Breast epithelium (tissue), 4 donors: ENCODE measurements at regions not wholly inside any gene's neighbourhood (a gene's known extent, or its start where the extent isn't known, plus 50 kb on each side); places are given as distances from the start of the nearest gene placed in this dataset.

Experiments
- DNase-seq, 2 donors: peaks; one replicate each; pipeline ENCODE4 v3.0.0-alpha.2; 2019; ENCODE audit warnings: low spot score in 2 of 2
- H3K27ac ChIP-seq, 2 donors: fragments of 200-600 bp; sonication (generic) in 1 of 2; one replicate each; pipeline ENCODE4 v1.5.1; 2016 to 2019; ENCODE audit warnings: mild to moderate bottlenecking in 1 of 2
- H3K27me3 ChIP-seq, 2 donors: fragments of 200-600 bp; sonication (generic) in 1 of 2; one replicate each; pipeline versions ENCODE4 v1.5.1 to v1.6.0; 2017 to 2019; ENCODE audit warnings: control low read depth in 1 of 2, mild to moderate bottlenecking in 1 of 2
- H3K36me3 ChIP-seq: fragments of 200-600 bp; one replicate; pipeline ENCODE4 v1.5.1; 2019
- H3K4me1 ChIP-seq, 2 donors: fragments of 200-600 bp; sonication (generic); one replicate each; pipeline ENCODE4 v1.5.1; 2016 to 2019; ENCODE audit warnings: control low read depth in 1 of 2
- H3K4me3 ChIP-seq, 3 donors: fragments of 200-600 bp; sonication (generic); 1 replicate in 2 of 3; 2 replicates in 1 of 3; pipeline ENCODE4 v1.5.1; 2016 to 2019; ENCODE audit warnings: mild to moderate bottlenecking in 3 of 3, moderate library complexity in 2 of 3
- H3K9me3 ChIP-seq, 2 donors: fragments of 200-600 bp; sonication (generic) in 1 of 2; one replicate each; pipeline ENCODE4 v1.5.1; 2016 to 2019; ENCODE audit warnings: control low read depth in 1 of 2
- CTCF ChIP-seq, 3 donors: fragments of 450-650 bp; IDR thresholded peaks; one replicate each; pipeline ENCODE4 v1.5.1; 2016 to 2017; ENCODE audit warnings: antibody characterized with exemption in 3 of 3, mild to moderate bottlenecking in 3 of 3, moderate library complexity in 3 of 3
- POLR2A ChIP-seq: fragments of 450-650 bp; IDR thresholded peaks from one replicate; pipeline ENCODE4 v1.6.1; 2016; ENCODE audit warnings: antibody characterized with exemption, mild to moderate bottlenecking, moderate library complexity
- POLR2AphosphoS5 ChIP-seq, 3 donors: sonication (generic); formaldehyde crosslinking; IDR thresholded peaks; one replicate each; pipeline ENCODE4 v1.6.1; 2017; ENCODE audit warnings: antibody characterized with exemption in 3 of 3
- intact Hi-C: fragments of 100-400 bp; cut with DNase I; formaldehyde crosslinking; loops from one replicate; pipeline ENCODE4 v1.15.1; 2023; ENCODE audit warnings: low total_unique reads

DNA sequence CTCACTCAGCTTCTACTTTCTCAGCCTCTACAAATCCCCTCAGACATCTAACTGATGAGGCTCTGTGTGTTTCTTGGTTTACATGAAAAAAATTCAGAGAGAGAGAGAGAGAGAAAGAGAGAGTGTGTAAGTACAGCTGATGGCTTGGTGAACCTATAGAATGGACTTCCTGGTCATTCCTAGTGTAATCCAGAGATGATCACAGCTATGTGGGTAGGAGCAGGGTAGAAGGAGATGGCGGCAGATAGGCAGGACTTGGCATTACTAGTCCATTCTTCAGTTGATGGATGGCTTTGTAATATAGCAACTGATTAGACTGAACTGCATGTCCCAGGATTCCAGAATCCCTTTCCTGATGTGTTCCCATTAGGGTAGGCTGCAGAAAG is 429.3 kb upstream of the CLINT1 start:
- Histone ChIP-seq H3K36me3 (no peaks in the 10 kb centered on the region), H3K4me3 (no peak overlapping the region)

DNA sequence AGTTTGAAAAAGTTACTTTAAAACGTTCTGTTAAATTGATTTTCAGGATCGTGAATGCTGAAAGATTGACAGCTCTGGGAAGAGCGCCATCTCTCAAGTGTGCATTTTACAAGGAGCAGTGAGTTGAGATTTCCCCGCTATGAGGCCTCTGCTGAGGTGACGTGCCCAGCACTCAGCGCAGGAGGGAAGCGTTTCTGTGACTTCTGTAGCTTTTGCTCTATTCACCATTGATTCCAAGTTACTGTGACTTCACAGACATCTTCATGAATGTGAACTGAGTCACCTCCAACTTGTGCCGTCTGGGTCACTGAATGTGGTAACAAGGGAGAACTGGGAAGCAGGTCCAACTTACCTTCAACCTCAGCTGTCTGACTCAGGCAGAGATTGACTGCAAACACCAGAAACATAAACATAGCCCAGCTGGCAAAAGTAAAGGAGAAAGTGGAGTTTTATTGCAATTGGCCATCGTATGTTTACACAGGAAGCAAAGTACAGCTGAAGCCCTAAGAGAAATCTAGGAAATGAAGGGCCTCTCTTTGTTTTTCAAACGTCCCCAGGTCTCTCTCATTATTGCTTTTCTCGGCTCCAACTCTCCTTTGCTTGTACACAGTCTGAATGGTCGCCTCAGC is 428.8 kb upstream of the CLINT1 start:
- intact Hi-C loops = no loop called here
- TF ChIP-seq POLR2A = no peak
- no peak for TF ChIP-seq POLR2AphosphoS5 (IDR thresholded peaks at IDR 0.05)
- no peak for TF ChIP-seq CTCF (IDR thresholded peaks at IDR 0.05)
- no peak for DNase-seq
- Histone ChIP-seq H3K36me3 (no peaks in the 10 kb centered on the region), H3K27ac (no peak overlapping the region), H3K4me3 (no peak overlapping the region), H3K9me3 (no peaks in the 10 kb centered on the region), H3K27me3 (no peaks in the 10 kb centered on the region), H3K4me1 (no peaks in the 10 kb centered on the region)

More for the DNA sequence above, 429.3 kb upstream of the CLINT1 start:
- DNase-seq = no peak
- Histone ChIP-seq H3K27me3 (no peaks in the 10 kb centered on the region), H3K4me1 (no peaks in the 10 kb centered on the region), H3K27ac (no peak overlapping the region), H3K9me3 (peaks cover 0 to 3% of the 10 kb centered on the region in 2 donors)
- TF ChIP-seq CTCF (IDR thresholded peaks at IDR 0.05) = no peak
- TF ChIP-seq POLR2AphosphoS5 (IDR thresholded peaks at IDR 0.05) = no peak
- no peak for TF ChIP-seq POLR2A
- intact Hi-C loops = no loop called here

DNA sequence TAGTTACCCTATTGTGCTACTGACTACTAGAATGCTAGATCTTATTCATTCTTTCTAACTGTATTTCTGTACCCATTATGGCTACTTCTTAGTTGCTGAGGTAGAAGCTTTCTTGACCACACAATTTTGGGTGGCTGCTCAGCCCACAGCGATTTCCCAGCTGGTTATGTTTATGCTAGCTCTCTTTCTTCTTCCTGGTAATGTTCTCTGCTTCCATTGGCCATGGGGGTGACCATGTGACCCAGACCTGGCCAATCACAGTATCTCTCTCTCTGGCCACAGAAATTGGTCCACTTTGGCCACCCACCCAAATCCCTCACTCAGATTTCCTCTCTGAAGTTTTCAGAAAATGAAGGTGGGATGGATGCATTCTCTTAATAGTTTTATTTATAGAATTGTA is 427.9 kb upstream of the CLINT1 start:
- Histone ChIP-seq H3K4me1 (no peaks in the 10 kb centered on the region), H3K27ac (no peak overlapping the region), H3K36me3 (no peaks in the 10 kb centered on the region), H3K27me3 (no peaks in the 10 kb centered on the region), H3K4me3 (no peak overlapping the region), H3K9me3 (no peaks in the 10 kb centered on the region)
- intact Hi-C loops = no loop called here
- TF ChIP-seq CTCF (IDR thresholded peaks at IDR 0.05) (no peak), POLR2A (no peak), POLR2AphosphoS5 (IDR thresholded peaks at IDR 0.05) (no peak)
- DNase-seq = no peak

DNA sequence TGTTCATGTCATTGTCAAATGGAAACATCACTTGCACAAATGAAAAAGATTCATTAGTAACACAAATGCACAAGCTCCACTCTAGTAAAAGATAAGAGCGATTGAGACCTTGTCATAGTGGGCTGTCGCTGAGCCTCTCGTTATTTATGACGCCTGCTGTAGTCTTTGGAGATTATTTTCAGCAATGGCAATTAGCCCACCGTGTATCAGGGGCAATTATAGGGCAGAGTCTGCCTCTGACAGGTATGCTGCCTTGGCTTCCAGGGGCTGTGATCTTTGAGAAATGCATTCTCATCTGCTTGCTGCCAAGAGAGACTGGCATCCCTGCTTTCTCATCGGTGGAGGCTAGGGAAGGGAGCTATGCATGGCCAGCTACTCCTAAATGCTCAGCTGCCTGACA is 426.8 kb upstream of the CLINT1 start:
- H3K9me3 ChIP-seq = no peaks in the 10 kb centered on the region
- no peak for DNase-seq
- H3K4me1 ChIP-seq = no peaks in the 10 kb centered on the region
- TF ChIP-seq CTCF (IDR thresholded peaks at IDR 0.05) (no peak), POLR2A (no peak), POLR2AphosphoS5 (IDR thresholded peaks at IDR 0.05) (no peak)
- H3K27ac ChIP-seq = no peak overlapping the region
- no peak overlapping the region for H3K4me3 ChIP-seq
- H3K27me3 ChIP-seq = no peaks in the 10 kb centered on the region
- no peaks in the 10 kb centered on the region for H3K36me3 ChIP-seq
- intact Hi-C loops = no loop called here

DNA sequence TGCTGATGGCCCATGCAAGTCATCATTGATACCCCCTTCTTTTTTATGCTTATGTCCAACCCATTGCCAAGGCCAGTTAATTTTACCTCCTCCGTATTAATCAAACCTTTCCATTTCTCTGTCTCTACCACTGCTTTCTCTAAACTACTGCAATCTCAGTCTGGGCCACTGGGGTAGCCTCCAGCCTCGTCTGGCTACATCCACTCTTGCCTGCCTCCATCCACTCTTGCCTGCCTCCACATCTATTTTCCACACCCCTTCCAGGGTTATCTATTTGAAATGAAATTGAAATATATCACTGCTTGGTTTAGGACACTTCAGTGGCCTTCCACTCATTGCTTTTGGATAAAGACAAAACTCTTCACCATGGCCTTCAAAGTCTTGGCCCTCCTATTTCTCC is 425.3 kb upstream of the CLINT1 start:
- no peak for DNase-seq
- H3K9me3 ChIP-seq = no peaks in the 10 kb centered on the region
- no peak overlapping the region for H3K27ac ChIP-seq
- H3K36me3 ChIP-seq = no peaks in the 10 kb centered on the region
- intact Hi-C loops = no loop called here
- H3K4me3 ChIP-seq = no peak overlapping the region
- H3K4me1 ChIP-seq = no peaks in the 10 kb centered on the region
- TF ChIP-seq POLR2AphosphoS5 (IDR thresholded peaks at IDR 0.05) = no peak
- TF ChIP-seq CTCF (IDR thresholded peaks at IDR 0.05) = no peak
- no peak for TF ChIP-seq POLR2A
- no peaks in the 10 kb centered on the region for H3K27me3 ChIP-seq
